ENCODE measurements at regions not wholly inside any gene's neighbourhood (a gene's known extent, or its start where the extent isn't known, plus 50 kb on each side); places are given as distances from the start of the nearest gene placed in this dataset.

DNA sequence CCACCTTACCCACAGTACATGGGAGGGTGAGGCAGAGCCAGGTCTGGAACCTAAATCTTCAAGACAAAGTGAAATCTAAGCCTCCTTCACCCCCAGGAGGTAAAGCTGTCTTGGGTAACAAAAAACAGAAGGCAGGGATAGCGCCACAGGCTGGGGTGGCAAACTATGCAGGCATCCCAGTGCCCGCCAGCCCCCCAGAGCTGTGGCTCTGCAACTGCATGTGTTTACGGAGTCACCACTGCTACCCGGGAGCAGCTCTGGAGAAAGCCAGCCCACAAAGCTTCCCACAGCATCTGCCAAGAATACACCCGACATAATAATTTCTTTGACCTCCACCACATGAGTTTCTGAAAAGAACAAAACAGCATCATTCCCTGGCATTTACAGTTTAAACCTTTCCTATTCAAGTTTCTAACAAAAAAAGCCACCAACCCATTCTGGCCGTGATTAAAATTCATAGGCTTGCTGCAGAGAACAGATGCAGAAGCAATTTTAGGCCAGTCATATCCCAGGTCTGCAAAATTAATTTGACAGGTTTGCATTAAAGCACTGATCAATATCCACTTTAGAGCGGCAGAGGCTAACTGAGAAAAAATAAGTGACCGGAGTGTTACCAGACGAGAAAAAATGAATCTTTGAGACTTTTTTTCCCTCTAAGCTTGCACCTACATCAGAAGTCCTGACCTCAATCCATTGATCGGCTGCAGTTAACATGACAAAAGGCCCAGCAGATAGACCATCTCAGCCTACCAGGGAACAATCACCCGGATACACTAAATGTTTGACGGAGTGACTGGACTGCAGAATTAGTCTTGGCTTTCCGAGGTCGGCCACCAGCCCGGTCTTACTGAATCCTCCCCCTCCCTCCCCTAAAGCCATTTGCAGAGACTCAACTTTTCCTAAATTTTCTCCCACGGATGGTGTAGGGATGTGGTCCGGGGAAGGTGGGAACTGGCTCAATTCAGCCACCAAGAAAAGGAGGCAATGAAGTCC is 309.6 kb upstream of the SKOR2 start:
- TF ChIP-seq FOXP2 (optimal IDR thresholded peaks at IDR 0.05; ENCODE audit: borderline replicate concordance, extremely low read depth, extremely low read length, insufficient read depth) (no peak), SIN3A (IDR thresholded peaks at IDR 0.05; ENCODE audit: borderline replicate concordance, insufficient read depth, low read length) (no peak), POLR2AphosphoS5 (IDR thresholded peaks at IDR 0.05; ENCODE audit: low read depth, low read length) (no peak), TAF1 (IDR thresholded peaks at IDR 0.05; ENCODE audit: borderline replicate concordance, insufficient read depth, low read length) (no peak)
- TF ChIP-seq, protein P1, sequence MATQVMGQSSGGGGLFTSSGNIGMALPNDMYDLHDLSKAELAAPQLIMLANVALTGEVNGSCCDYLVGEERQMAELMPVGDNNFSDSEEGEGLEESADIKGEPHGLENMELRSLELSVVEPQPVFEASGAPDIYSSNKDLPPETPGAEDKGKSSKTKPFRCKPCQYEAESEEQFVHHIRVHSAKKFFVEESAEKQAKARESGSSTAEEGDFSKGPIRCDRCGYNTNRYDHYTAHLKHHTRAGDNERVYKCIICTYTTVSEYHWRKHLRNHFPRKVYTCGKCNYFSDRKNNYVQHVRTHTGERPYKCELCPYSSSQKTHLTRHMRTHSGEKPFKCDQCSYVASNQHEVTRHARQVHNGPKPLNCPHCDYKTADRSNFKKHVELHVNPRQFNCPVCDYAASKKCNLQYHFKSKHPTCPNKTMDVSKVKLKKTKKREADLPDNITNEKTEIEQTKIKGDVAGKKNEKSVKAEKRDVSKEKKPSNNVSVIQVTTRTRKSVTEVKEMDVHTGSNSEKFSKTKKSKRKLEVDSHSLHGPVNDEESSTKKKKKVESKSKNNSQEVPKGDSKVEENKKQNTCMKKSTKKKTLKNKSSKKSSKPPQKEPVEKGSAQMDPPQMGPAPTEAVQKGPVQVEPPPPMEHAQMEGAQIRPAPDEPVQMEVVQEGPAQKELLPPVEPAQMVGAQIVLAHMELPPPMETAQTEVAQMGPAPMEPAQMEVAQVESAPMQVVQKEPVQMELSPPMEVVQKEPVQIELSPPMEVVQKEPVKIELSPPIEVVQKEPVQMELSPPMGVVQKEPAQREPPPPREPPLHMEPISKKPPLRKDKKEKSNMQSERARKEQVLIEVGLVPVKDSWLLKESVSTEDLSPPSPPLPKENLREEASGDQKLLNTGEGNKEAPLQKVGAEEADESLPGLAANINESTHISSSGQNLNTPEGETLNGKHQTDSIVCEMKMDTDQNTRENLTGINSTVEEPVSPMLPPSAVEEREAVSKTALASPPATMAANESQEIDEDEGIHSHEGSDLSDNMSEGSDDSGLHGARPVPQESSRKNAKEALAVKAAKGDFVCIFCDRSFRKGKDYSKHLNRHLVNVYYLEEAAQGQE (IDR thresholded peaks at IDR 0.05; ENCODE audit: insufficient read depth in 1 of 2, low read depth in 2 of 2, low read length in 2 of 2): no peak

DNA sequence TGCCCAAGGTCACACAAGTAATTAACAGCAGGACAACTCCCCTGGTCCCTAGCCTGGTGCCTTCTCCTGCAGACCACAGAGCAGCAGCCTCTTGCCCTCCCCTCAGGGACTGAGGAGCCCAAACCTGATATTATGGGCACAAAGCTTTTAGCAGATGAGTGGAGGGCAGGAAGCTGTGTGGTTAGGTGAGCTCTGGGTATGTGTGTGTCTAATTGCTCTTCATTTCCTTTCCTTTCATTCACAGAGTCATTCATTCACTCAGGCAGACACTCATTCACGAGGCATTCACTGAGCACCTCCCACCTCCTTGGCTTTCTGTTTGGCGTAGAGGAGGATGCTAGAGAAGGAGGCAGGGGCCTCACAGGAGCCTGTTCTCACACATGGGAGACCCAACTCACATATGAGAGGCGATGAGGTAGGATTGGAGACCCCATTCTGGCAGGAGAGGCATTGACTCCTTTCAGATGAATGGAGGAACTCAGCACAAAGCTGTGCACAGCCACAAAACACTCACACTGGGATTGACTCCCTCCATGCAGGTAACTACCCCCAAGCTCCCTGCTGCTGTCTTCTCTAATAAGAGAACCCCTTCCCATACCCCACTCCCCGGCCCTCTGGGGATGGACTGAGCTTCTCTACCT is 306.8 kb upstream of the SKOR2 start:
- TF ChIP-seq POLR2AphosphoS5 (IDR thresholded peaks at IDR 0.05; ENCODE audit: low read depth, low read length) (no peak), TAF1 (IDR thresholded peaks at IDR 0.05; ENCODE audit: borderline replicate concordance, insufficient read depth, low read length) (no peak)
- TF ChIP-seq, protein P1 (IDR thresholded peaks at IDR 0.05; ENCODE audit: insufficient read depth in 1 of 2, low read depth in 2 of 2, low read length in 2 of 2): no peak

DNA sequence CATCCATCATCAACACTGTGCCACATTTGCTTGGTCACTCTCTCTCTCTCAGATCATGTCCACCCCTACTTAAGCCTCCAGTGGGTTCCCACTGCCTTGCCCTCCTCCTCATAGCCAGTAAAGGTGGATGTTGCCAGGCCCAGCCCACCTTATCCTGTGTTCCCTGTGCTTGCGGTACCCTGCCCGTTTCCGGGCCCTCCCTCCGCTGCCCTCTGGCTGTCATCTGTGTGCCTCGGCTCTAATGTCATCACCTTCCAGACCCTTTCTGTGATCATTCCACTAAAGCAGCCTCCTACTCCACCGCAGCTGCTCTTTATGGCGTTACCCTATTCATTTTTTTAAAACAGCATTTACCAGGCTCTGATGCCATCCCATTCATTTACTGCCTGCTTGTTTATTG is 305.7 kb upstream of the SKOR2 start:
- no peak for TF ChIP-seq TAF1 (IDR thresholded peaks at IDR 0.05; ENCODE audit: borderline replicate concordance, insufficient read depth, low read length)
- TF ChIP-seq POLR2AphosphoS5 (IDR thresholded peaks at IDR 0.05; ENCODE audit: low read depth, low read length): no peak
- TF ChIP-seq SIN3A (IDR thresholded peaks at IDR 0.05; ENCODE audit: borderline replicate concordance, insufficient read depth, low read length): no peak
- TF ChIP-seq, protein P1 (IDR thresholded peaks at IDR 0.05; ENCODE audit: insufficient read depth in 1 of 2, low read depth in 2 of 2, low read length in 2 of 2): no peak
- no peak for TF ChIP-seq FOXP2 (optimal IDR thresholded peaks at IDR 0.05; ENCODE audit: borderline replicate concordance, extremely low read depth, extremely low read length, insufficient read depth)

DNA sequence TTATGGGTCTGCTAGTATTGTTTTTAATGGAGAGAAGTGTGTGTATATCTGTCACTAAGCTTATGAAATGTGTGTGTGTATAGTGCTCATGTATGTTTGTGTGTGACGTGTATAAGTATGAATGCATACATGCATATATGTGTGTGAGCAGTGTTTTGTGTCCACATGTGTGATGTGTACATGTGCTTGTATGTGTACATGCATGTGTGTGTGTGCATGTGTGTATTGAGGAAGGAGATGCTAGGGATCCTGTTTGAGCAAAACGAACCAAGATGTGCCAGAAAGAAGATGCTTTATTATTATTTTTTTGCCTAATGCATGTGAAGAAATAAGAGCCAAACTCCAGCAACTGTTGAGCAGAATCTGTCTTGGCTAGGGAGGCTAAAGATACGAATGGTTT is 301.3 kb upstream of the SKOR2 start:
- TF ChIP-seq POLR2AphosphoS5 (IDR thresholded peaks at IDR 0.05; ENCODE audit: low read depth, low read length): no peak
- no peak for TF ChIP-seq TAF1 (IDR thresholded peaks at IDR 0.05; ENCODE audit: borderline replicate concordance, insufficient read depth, low read length)
- no peak for TF ChIP-seq SIN3A (IDR thresholded peaks at IDR 0.05; ENCODE audit: borderline replicate concordance, insufficient read depth, low read length)
- TF ChIP-seq, protein P1 (IDR thresholded peaks at IDR 0.05; ENCODE audit: insufficient read depth in 1 of 2, low read depth in 2 of 2, low read length in 2 of 2): no peak
- TF ChIP-seq FOXP2 (optimal IDR thresholded peaks at IDR 0.05; ENCODE audit: borderline replicate concordance, extremely low read depth, extremely low read length, insufficient read depth): no peak

Measured in PFSK-1 (cell line).